ENCODE measurements at regions not wholly inside any gene's neighbourhood (a gene's known extent, or its start where the extent isn't known, plus 50 kb on each side); places are given as distances from the start of the nearest gene placed in this dataset.

GRCh38 chr2:221346411-221346810 lies 225.7 kb downstream of the EPHA4 start (continued):
- TF ChIP-seq NFATC3 (IDR thresholded peaks at IDR 0.05) (no peak), CBFA2T2 (conservative IDR thresholded peaks at IDR 0.05) (no peak), TAF1 (IDR thresholded peaks at IDR 0.05; ENCODE audit: control insufficient read depth, extremely low read depth, insufficient read depth, low read length, severe bottlenecking) (no peak)

- 0% methylated on average over 2 of the region's 2 CpGs for WGBS (ENCODE audit: insufficient coverage, low coverage, missing lambda C conversion rate)
- Histone ChIP-seq H4K20me1 (replicated peaks; ENCODE audit: control insufficient read depth, insufficient read depth, low read length) (no peaks in the 10 kb centered on the region), H3K9me3 (replicated peaks; ENCODE audit: control insufficient read depth, insufficient read depth, low read depth, low read length) (no peaks in the 10 kb centered on the region), H3K27ac (ENCODE audit: extremely low read depth, low read depth, low read length) (no peak overlapping the region), H3K4me1 (replicated peaks in 1 of 2; ENCODE audit: control insufficient read depth in 2 of 2, insufficient read depth in 2 of 2, low read length in 2 of 2) (no peaks in the 10 kb centered on the region), H3K79me2 (ENCODE audit: control insufficient read depth, insufficient read depth, low read length) (no peaks in the 10 kb centered on the region), H3K4me2 (ENCODE audit: insufficient read depth, low read length) (no peak overlapping the region), H3K9me1 (ENCODE audit: control insufficient read depth, insufficient read depth, low read length) (no peaks in the 10 kb centered on the region), H3K9ac (ENCODE audit: insufficient read depth in 1 of 2, low read depth in 2 of 2, low read length in 2 of 2) (no peak overlapping the region), H3K36me3 (ENCODE audit: control insufficient read depth, insufficient read depth, low read length) (no peaks in the 10 kb centered on the region), H2AFZ (ENCODE audit: low read depth, low read length) (no peak overlapping the region), H3K27me3 (ENCODE audit: control insufficient read depth in 2 of 2, insufficient read depth in 2 of 2, low read length in 2 of 2) (no peaks in the 10 kb centered on the region), H3K4me3 (no peak overlapping the region)
- ChIA-PET POLR2A (no interaction called here), CTCF (ENCODE audit: low intra/inter-chr PET ratio) (no interaction called here)
- in situ Hi-C loops (cut with MboI): no loop called here
- BruUV-seq (replicated peaks): no TSS peak
- DNase-seq (ENCODE audit: extremely low read depth in 1 of 4, low spot score in 3 of 4): no peak
- no peak for FAIRE-seq
- ATAC-seq: no peak
- intact Hi-C loops (cut with micrococcal nuclease): no loop called here
- TF ChIP-seq, protein P1, sequence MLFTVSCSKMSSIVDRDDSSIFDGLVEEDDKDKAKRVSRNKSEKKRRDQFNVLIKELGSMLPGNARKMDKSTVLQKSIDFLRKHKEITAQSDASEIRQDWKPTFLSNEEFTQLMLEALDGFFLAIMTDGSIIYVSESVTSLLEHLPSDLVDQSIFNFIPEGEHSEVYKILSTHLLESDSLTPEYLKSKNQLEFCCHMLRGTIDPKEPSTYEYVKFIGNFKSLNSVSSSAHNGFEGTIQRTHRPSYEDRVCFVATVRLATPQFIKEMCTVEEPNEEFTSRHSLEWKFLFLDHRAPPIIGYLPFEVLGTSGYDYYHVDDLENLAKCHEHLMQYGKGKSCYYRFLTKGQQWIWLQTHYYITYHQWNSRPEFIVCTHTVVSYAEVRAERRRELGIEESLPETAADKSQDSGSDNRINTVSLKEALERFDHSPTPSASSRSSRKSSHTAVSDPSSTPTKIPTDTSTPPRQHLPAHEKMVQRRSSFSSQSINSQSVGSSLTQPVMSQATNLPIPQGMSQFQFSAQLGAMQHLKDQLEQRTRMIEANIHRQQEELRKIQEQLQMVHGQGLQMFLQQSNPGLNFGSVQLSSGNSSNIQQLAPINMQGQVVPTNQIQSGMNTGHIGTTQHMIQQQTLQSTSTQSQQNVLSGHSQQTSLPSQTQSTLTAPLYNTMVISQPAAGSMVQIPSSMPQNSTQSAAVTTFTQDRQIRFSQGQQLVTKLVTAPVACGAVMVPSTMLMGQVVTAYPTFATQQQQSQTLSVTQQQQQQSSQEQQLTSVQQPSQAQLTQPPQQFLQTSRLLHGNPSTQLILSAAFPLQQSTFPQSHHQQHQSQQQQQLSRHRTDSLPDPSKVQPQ (CRISPR knock-in tag; IDR thresholded peaks at IDR 0.05; ENCODE audit: borderline replicate concordance): no peak
- TF ChIP-seq FOS (IDR thresholded peaks at IDR 0.05; ENCODE audit: extremely low read depth, insufficient read length) (no peak), ZNF263 (CRISPR knock-in tag; IDR thresholded peaks at IDR 0.05; ENCODE audit: borderline replicate concordance) (no peak), ZNF740 (CRISPR knock-in tag; IDR thresholded peaks at IDR 0.05) (no peak), ZNF740 (tag; IDR thresholded peaks at IDR 0.05) (no peak), THRA (IDR thresholded peaks at IDR 0.05) (no peak), ZNF507 (tag; conservative IDR thresholded peaks at IDR 0.05) (no peak), GTF2F1 (IDR thresholded peaks at IDR 0.05; ENCODE audit: low read depth, low read length) (no peak)
- TF ChIP-seq, protein P2, sequence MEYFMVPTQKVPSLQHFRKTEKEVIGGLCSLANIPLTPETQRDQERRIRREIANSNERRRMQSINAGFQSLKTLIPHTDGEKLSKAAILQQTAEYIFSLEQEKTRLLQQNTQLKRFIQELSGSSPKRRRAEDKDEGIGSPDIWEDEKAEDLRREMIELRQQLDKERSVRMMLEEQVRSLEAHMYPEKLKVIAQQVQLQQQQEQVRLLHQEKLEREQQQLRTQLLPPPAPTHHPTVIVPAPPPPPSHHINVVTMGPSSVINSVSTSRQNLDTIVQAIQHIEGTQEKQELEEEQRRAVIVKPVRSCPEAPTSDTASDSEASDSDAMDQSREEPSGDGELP (CRISPR knock-in tag; IDR thresholded peaks at IDR 0.05; ENCODE audit: borderline replicate concordance): no peak
- TF ChIP-seq, protein P3, sequence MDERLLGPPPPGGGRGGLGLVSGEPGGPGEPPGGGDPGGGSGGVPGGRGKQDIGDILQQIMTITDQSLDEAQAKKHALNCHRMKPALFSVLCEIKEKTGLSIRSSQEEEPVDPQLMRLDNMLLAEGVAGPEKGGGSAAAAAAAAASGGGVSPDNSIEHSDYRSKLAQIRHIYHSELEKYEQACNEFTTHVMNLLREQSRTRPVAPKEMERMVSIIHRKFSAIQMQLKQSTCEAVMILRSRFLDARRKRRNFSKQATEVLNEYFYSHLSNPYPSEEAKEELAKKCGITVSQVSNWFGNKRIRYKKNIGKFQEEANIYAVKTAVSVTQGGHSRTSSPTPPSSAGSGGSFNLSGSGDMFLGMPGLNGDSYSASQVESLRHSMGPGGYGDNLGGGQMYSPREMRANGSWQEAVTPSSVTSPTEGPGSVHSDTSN (CRISPR knock-in tag; IDR thresholded peaks at IDR 0.05; ENCODE audit: low read depth): no peak
- TF ChIP-seq, protein P3 (tag; conservative IDR thresholded peaks at IDR 0.05; ENCODE audit: low read depth): no peak
Observed at GRCh38 chr2:221347471-221347870, 224.6 kb downstream of the EPHA4 start.

Data from K562 (cell line).